Chondrocyte (in vitro differentiated cells): ENCODE measurements at regions not wholly inside any gene's neighbourhood (a gene's known extent, or its start where the extent isn't known, plus 50 kb on each side); places are given as distances from the start of the nearest gene placed in this dataset.

Experiments
- DNase-seq: peaks from one replicate; pipeline ENCODE4 v3.0.0; 2021; ENCODE audit warnings: mixed read lengths, low spot score
- H3K27ac Mint-ChIP-seq: one replicate; pipeline ENCODE4 v1.8.0; 2021; ENCODE audit warnings: mild to moderate bottlenecking, moderate library complexity, mixed read lengths; ENCODE audit not compliant: unreplicated experiment
- H3K27me3 Mint-ChIP-seq: 2 replicates; pipeline ENCODE4 v1.8.0; 2021; ENCODE audit warnings: low read depth, mixed read lengths
- H3K36me3 Mint-ChIP-seq: 2 replicates; pipeline ENCODE4 v1.8.0; 2021; ENCODE audit warnings: low read depth, mixed read lengths
- H3K4me1 Mint-ChIP-seq: 2 replicates; pipeline ENCODE4 v1.8.0; 2021; ENCODE audit warnings: low read depth, mild to moderate bottlenecking, mixed read lengths
- H3K4me3 Mint-ChIP-seq: one replicate; pipeline ENCODE4 v1.8.0; 2021; ENCODE audit warnings: mild to moderate bottlenecking, moderate library complexity, mixed read lengths; ENCODE audit not compliant: unreplicated experiment
- H3K9me3 Mint-ChIP-seq: 2 replicates; pipeline ENCODE4 v1.8.0; 2021; ENCODE audit warnings: low read depth, mixed read lengths
- CTCF ChIP-seq: fragments of 200-600 bp; sonication (generic); IDR thresholded peaks from 2 replicates; pipeline ENCODE4 v1.5.0; 2021; ENCODE audit warnings: antibody characterized with exemption, mild to moderate bottlenecking, moderate library complexity

GRCh38 chr4:27343411-27343810 is 482.8 kb downstream of the STIM2 start:
- no peak for DNase-seq
- TF ChIP-seq CTCF: no peak
- no peak overlapping the region for H3K27ac Mint-ChIP-seq
- H3K4me1 Mint-ChIP-seq: no peaks in the 10 kb centered on the region
- no peaks in the 10 kb centered on the region for H3K36me3 Mint-ChIP-seq
- H3K4me3 Mint-ChIP-seq: no peak overlapping the region
- peaks cover 3% of the 10 kb centered on the region for H3K27me3 Mint-ChIP-seq
- no peaks in the 10 kb centered on the region for H3K9me3 Mint-ChIP-seq

- no peaks in the 10 kb centered on the region for H3K36me3 Mint-ChIP-seq
- no peak overlapping the region for H3K4me3 Mint-ChIP-seq
- H3K9me3 Mint-ChIP-seq: peaks cover 3% of the 10 kb centered on the region
- DNase-seq: no peak
- H3K27ac Mint-ChIP-seq: no peak overlapping the region
- TF ChIP-seq CTCF: no peak
- peaks cover 2% of the 10 kb centered on the region for H3K27me3 Mint-ChIP-seq
- H3K4me1 Mint-ChIP-seq: no peaks in the 10 kb centered on the region
These were observed 489.5 kb downstream of the STIM2 start for GRCh38 chr4:27350161-27350560.

- no peaks in the 10 kb centered on the region for H3K4me1 Mint-ChIP-seq
These were observed 496.6 kb downstream of the STIM2 start for GRCh38 chr4:27357283-27357682.

GRCh38 chr4:27358269-27358668 is 497.6 kb downstream of the STIM2 start:
- no peak overlapping the region for H3K27ac Mint-ChIP-seq
- peaks cover 3% of the 10 kb centered on the region for H3K9me3 Mint-ChIP-seq
- H3K27me3 Mint-ChIP-seq: peaks cover 5% of the 10 kb centered on the region
- no peaks in the 10 kb centered on the region for H3K36me3 Mint-ChIP-seq
- TF ChIP-seq CTCF: no peak
- DNase-seq: no peak
- H3K4me1 Mint-ChIP-seq: no peaks in the 10 kb centered on the region
- H3K4me3 Mint-ChIP-seq: no peak overlapping the region

More at GRCh38 chr4:27357283-27357682, 496.6 kb downstream of the STIM2 start:
- H3K9me3 Mint-ChIP-seq: peaks cover 3% of the 10 kb centered on the region
- peak; percentile 75 for TF ChIP-seq CTCF
- H3K27me3 Mint-ChIP-seq: peaks cover 5% of the 10 kb centered on the region
- no peak for DNase-seq
- H3K27ac Mint-ChIP-seq: no peak overlapping the region
- H3K36me3 Mint-ChIP-seq: no peaks in the 10 kb centered on the region
- no peak overlapping the region for H3K4me3 Mint-ChIP-seq

- Mint-ChIP-seq H3K4me3 (no peak overlapping the region), H3K27me3 (peaks cover 5% of the 10 kb centered on the region), H3K36me3 (no peaks in the 10 kb centered on the region), H3K9me3 (no peaks in the 10 kb centered on the region), H3K4me1 (no peaks in the 10 kb centered on the region), H3K27ac (no peak overlapping the region)
- DNase-seq: no peak
- TF ChIP-seq CTCF: no peak
These were observed 499.5 kb downstream of the STIM2 start for GRCh38 chr4:27360131-27360530.
